ENCODE measurements at regions not wholly inside any gene's neighbourhood (a gene's known extent, or its start where the extent isn't known, plus 50 kb on each side); places are given as distances from the start of the nearest gene placed in this dataset.

DNA sequence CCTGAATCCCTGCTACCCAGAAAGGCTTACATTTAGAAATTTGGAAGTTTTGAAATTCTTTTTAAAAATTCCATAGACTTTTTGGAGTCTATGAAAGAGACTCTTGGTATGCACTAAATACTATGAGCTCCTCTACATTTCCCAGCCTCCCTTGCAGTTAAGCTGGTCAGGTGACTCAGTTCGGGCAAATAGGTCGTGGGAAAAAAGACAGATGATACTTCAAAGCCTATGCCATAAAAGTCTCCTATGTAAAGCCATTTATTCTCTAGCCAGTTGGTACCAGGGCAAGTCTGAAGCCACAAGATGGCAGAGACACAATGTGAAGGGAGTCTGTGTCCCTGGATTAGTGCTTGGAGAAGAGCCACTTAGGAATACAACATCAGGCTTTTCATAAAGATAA, 101.8 kb downstream of the BOD1 start:
- no peak for DNase-seq (ENCODE audit: low spot score in 2 of 2)
- intact Hi-C loops (cut with DNase I; ENCODE audit: low total_unique reads) = no loop called here
- TF ChIP-seq, protein P1, sequence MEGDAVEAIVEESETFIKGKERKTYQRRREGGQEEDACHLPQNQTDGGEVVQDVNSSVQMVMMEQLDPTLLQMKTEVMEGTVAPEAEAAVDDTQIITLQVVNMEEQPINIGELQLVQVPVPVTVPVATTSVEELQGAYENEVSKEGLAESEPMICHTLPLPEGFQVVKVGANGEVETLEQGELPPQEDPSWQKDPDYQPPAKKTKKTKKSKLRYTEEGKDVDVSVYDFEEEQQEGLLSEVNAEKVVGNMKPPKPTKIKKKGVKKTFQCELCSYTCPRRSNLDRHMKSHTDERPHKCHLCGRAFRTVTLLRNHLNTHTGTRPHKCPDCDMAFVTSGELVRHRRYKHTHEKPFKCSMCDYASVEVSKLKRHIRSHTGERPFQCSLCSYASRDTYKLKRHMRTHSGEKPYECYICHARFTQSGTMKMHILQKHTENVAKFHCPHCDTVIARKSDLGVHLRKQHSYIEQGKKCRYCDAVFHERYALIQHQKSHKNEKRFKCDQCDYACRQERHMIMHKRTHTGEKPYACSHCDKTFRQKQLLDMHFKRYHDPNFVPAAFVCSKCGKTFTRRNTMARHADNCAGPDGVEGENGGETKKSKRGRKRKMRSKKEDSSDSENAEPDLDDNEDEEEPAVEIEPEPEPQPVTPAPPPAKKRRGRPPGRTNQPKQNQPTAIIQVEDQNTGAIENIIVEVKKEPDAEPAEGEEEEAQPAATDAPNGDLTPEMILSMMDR (IDR thresholded peaks at IDR 0.05) = no peak
- TF ChIP-seq POLR2A (IDR thresholded peaks at IDR 0.05) = no peak
- 81 to 82% methylated on average over 2 of the region's 2 CpGs for WGBS, 2 donors
- no peak overlapping the region for H3K4me3 ChIP-seq (ENCODE audit: low read depth, poor library complexity, severe bottlenecking)

DNA sequence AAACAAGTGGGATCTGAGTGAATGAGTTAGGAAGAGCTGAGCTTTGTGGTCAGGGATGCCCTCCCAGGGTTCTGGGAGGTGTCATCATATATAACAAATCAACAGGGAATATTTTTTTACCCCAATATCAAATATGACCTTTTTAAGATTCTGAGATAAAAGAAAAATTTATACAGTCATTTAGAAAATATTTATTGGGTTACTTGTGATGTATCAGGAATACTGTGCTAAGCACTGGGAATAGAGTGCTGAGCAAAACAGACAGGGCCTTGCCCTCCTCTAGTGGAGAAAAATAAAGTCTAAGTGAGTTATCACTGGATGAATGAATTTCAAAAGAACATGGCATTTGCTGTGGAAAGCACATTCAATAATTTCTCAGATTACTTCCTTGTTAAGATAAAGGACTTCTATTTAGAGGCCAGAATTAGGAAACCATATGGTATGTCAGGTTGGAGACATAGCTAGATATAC, 102.9 kb downstream of the BOD1 start:
- intact Hi-C loops (cut with DNase I; ENCODE audit: low total_unique reads) = no loop called here
- no peak overlapping the region for H3K4me3 ChIP-seq (ENCODE audit: low read depth, poor library complexity, severe bottlenecking)
- TF ChIP-seq, protein P1 (IDR thresholded peaks at IDR 0.05) = no peak
- TF ChIP-seq POLR2A (IDR thresholded peaks at IDR 0.05) = no peak
- DNase-seq (ENCODE audit: low spot score in 2 of 2) = no peak

- WGBS, 2 donors = 54 to 63% methylated on average over 5 of the region's 5 CpGs
- no peak overlapping the region for H3K4me3 ChIP-seq (ENCODE audit: low read depth, poor library complexity, severe bottlenecking)
- intact Hi-C loops (cut with DNase I; ENCODE audit: low total_unique reads) = no loop called here
- DNase-seq (ENCODE audit: low spot score in 2 of 2) = no peak
- TF ChIP-seq, protein P1 (IDR thresholded peaks at IDR 0.05) = no peak
- TF ChIP-seq POLR2A (IDR thresholded peaks at IDR 0.05) = no peak
These were observed 103.6 kb downstream of the BOD1 start for GRCh38 chr5:173512637-173513435.

DNA sequence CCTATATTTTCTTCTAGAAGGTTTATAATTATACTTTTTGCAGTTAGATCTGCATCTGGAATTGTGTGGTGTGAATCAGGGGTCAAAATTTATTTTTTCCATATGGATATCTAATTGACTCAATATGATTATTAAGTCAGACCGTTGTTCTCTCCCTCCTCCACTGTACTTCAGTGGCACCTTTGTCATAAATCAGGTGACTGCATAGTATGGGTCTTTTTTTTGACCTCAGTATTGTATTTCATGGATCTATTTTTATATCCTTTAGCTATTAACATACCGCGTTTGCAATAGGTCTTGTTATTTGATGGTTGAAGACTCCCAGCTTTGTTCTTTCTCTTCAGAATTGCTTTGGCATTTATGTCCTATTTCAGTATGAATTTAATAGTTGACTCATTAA, 107.4 kb downstream of the BOD1 start:
- no peak overlapping the region for H3K4me3 ChIP-seq (ENCODE audit: low read depth, poor library complexity, severe bottlenecking)
- intact Hi-C loops (cut with DNase I; ENCODE audit: low total_unique reads) = no loop called here
- 51 to 64% methylated on average over 3 of the region's 3 CpGs for WGBS, 2 donors
- TF ChIP-seq, protein P1 (IDR thresholded peaks at IDR 0.05) = no peak
- no peak for TF ChIP-seq POLR2A (IDR thresholded peaks at IDR 0.05)
- no peak for DNase-seq (ENCODE audit: low spot score in 2 of 2)

- TF ChIP-seq, protein P1 (IDR thresholded peaks at IDR 0.05) = no peak
- TF ChIP-seq POLR2A (IDR thresholded peaks at IDR 0.05) = no peak
- WGBS, 2 donors = 83 to 91% methylated on average over 5 of the region's 5 CpGs
- no peak for DNase-seq (ENCODE audit: low spot score in 2 of 2)
- no peak overlapping the region for H3K4me3 ChIP-seq (ENCODE audit: low read depth, poor library complexity, severe bottlenecking)
- intact Hi-C loops (cut with DNase I; ENCODE audit: low total_unique reads) = no loop called here
These were observed 109.3 kb downstream of the BOD1 start for GRCh38 chr5:173507171-173507570.

GRCh38 chr5:173505634-173506033, 110.8 kb downstream of the BOD1 start:
- intact Hi-C loops (cut with DNase I; ENCODE audit: low total_unique reads) = no loop called here
- TF ChIP-seq, protein P1 (IDR thresholded peaks at IDR 0.05) = no peak
- TF ChIP-seq POLR2A (IDR thresholded peaks at IDR 0.05) = no peak
- 81 to 83% methylated on average over 3 of the region's 3 CpGs for WGBS, 2 donors
- H3K4me3 ChIP-seq (ENCODE audit: low read depth, poor library complexity, severe bottlenecking) = no peak overlapping the region
- DNase-seq (ENCODE audit: low spot score in 2 of 2) = no peak

Data from lower leg skin (tissue), 4 donors.